ENCODE measurements at regions not wholly inside any gene's neighbourhood (a gene's known extent, or its start where the extent isn't known, plus 50 kb on each side); places are given as distances from the start of the nearest gene placed in this dataset.

GRCh38 chr3:30181178-30181465 lies 425.3 kb upstream of the TGFBR2 start:
- H3K4me3 ChIP-seq (ENCODE audit: low read depth, poor library complexity, severe bottlenecking) = no peak overlapping the region
- no peak for TF ChIP-seq CTCF (IDR thresholded peaks at IDR 0.05)
- no peak for TF ChIP-seq POLR2A (IDR thresholded peaks at IDR 0.05)
- 50% methylated on average over 1 of the region's 1 CpG for WGBS, 2 donors
- intact Hi-C loops (cut with DNase I; ENCODE audit: low total_unique reads) = no loop called here
- no peak for DNase-seq (ENCODE audit: low spot score in 2 of 2)

- DNase-seq (ENCODE audit: low spot score in 2 of 2) = no peak
- no peak overlapping the region for H3K4me3 ChIP-seq (ENCODE audit: low read depth, poor library complexity, severe bottlenecking)
- TF ChIP-seq CTCF (IDR thresholded peaks at IDR 0.05) = no peak
- no peak for TF ChIP-seq POLR2A (IDR thresholded peaks at IDR 0.05)
- intact Hi-C loops (cut with DNase I; ENCODE audit: low total_unique reads) = no loop called here
Measured at GRCh38 chr3:30181581-30181980, 424.8 kb upstream of the TGFBR2 start.

- WGBS, 2 donors = 92 to 96% methylated on average over 2 of the region's 2 CpGs
- DNase-seq (ENCODE audit: low spot score in 2 of 2) = no peak
- TF ChIP-seq POLR2A (IDR thresholded peaks at IDR 0.05) = no peak
- intact Hi-C loops (cut with DNase I; ENCODE audit: low total_unique reads) = no loop called here
- H3K4me3 ChIP-seq (ENCODE audit: low read depth, poor library complexity, severe bottlenecking) = no peak overlapping the region
Measured at GRCh38 chr3:30183421-30183820, 423.0 kb upstream of the TGFBR2 start.

GRCh38 chr3:30184091-30184810 lies 422.1 kb upstream of the TGFBR2 start:
- 61 to 73% methylated on average over 1 of the region's 1 CpG for WGBS, 2 donors
- DNase-seq (ENCODE audit: low spot score in 2 of 2) = no peak
- TF ChIP-seq POLR2A (IDR thresholded peaks at IDR 0.05) (no peak), CTCF (IDR thresholded peaks at IDR 0.05) (no peak)
- no peak overlapping the region for H3K4me3 ChIP-seq (ENCODE audit: low read depth, poor library complexity, severe bottlenecking)
- intact Hi-C loops (cut with DNase I; ENCODE audit: low total_unique reads) = no loop called here

GRCh38 chr3:30185872-30186271 lies 420.5 kb upstream of the TGFBR2 start:
- intact Hi-C loops (cut with DNase I; ENCODE audit: low total_unique reads) = no loop called here
- DNase-seq (ENCODE audit: low spot score in 2 of 2) = no peak
- no peak for TF ChIP-seq CTCF (IDR thresholded peaks at IDR 0.05)
- no peak for TF ChIP-seq POLR2A (IDR thresholded peaks at IDR 0.05)
- no peak overlapping the region for H3K4me3 ChIP-seq (ENCODE audit: low read depth, poor library complexity, severe bottlenecking)

- no peak for TF ChIP-seq CTCF (IDR thresholded peaks at IDR 0.05)
- no peak for TF ChIP-seq POLR2A (IDR thresholded peaks at IDR 0.05)
- intact Hi-C loops (cut with DNase I; ENCODE audit: low total_unique reads) = no loop called here
- DNase-seq (ENCODE audit: low spot score in 2 of 2) = no peak
- no peak overlapping the region for H3K4me3 ChIP-seq (ENCODE audit: low read depth, poor library complexity, severe bottlenecking)
- 68 to 76% methylated on average over 3 of the region's 3 CpGs for WGBS, 2 donors
Measured at GRCh38 chr3:30186741-30187219, 419.6 kb upstream of the TGFBR2 start.
